HG03175 (cell line): ENCODE measurements at regions not wholly inside any gene's neighbourhood (a gene's known extent, or its start where the extent isn't known, plus 50 kb on each side); places are given as distances from the start of the nearest gene placed in this dataset.
A peak's percentile ranks its signal among the peaks of the same experiment; 100 is the strongest.

Experiments
- ATAC-seq: cut with Tn5 transposase; IDR thresholded peaks from one replicate; pipeline ENCODE4 v1.9.1; 2021; ENCODE audit warnings: mild to moderate bottlenecking, moderate library complexity; ENCODE audit not compliant: unreplicated experiment

- no peak for ATAC-seq
Observed at GRCh38 chr14:76974365-76974764, 54.1 kb downstream of the IRF2BPL start.

GRCh38 chr14:76971549-76971948, 57.0 kb downstream of the IRF2BPL start:
- no peak for ATAC-seq

- ATAC-seq: no peak
Observed at GRCh38 chr14:76968621-76969063, 59.9 kb downstream of the IRF2BPL start.

- no peak for ATAC-seq
Observed at GRCh38 chr14:76967788-76968187, 60.7 kb downstream of the IRF2BPL start.

- ATAC-seq: no peak
Observed at GRCh38 chr14:76965232-76965631, 63.3 kb downstream of the IRF2BPL start.

GRCh38 chr14:76964695-76965094, 63.8 kb downstream of the IRF2BPL start:
- no peak for ATAC-seq

- ATAC-seq: no peak
Observed at GRCh38 chr14:76963372-76963771, 65.1 kb downstream of the IRF2BPL start.

GRCh38 chr14:76962303-76962660, 66.2 kb downstream of the IRF2BPL start:
- no peak for ATAC-seq

- peak; percentile 87 for ATAC-seq
Observed at GRCh38 chr14:76961631-76962302, 66.7 kb downstream of the IRF2BPL start.

- ATAC-seq: peak; percentile 18
Observed at GRCh38 chr14:76958980-76959710, 69.4 kb downstream of the IRF2BPL start.

GRCh38 chr14:76958020-76958979, 70.2 kb downstream of the IRF2BPL start:
- no peak for ATAC-seq

GRCh38 chr14:76957224-76957891, 71.2 kb downstream of the IRF2BPL start:
- ATAC-seq: no peak

- ATAC-seq: peak; percentile 45
Observed at GRCh38 chr14:76956316-76957090, 72.0 kb downstream of the IRF2BPL start.

- ATAC-seq: peak; percentile 35
Observed at GRCh38 chr14:76955575-76956315, 72.8 kb downstream of the IRF2BPL start.

GRCh38 chr14:76954394-76955190, 73.9 kb downstream of the IRF2BPL start:
- ATAC-seq: no peak

GRCh38 chr14:76953311-76953945, 75.1 kb downstream of the IRF2BPL start:
- no peak for ATAC-seq

GRCh38 chr14:76951166-76951565, 77.3 kb downstream of the IRF2BPL start:
- ATAC-seq: no peak
